GM23248 (cell line): ENCODE measurements at regions not wholly inside any gene's neighbourhood (a gene's known extent, or its start where the extent isn't known, plus 50 kb on each side); places are given as distances from the start of the nearest gene placed in this dataset.

Experiments
- EZH2 ChIP-seq: fragments of 200-600 bp; sonication (generic); IDR thresholded peaks from 2 replicates; pipeline ENCODE4 v1.6.1; 2018; ENCODE audit warnings: antibody characterized with exemption, mild to moderate bottlenecking; ENCODE audit not compliant: insufficient read depth, poor library complexity, severe bottlenecking
- EZH2phosphoT487 ChIP-seq: fragments of 200-600 bp; sonication (generic); IDR thresholded peaks from 2 replicates; pipeline ENCODE4 v1.6.1; 2018; ENCODE audit warnings: antibody characterized with exemption, moderate library complexity, mild to moderate bottlenecking, low read depth; ENCODE audit not compliant: insufficient read depth

DNA sequence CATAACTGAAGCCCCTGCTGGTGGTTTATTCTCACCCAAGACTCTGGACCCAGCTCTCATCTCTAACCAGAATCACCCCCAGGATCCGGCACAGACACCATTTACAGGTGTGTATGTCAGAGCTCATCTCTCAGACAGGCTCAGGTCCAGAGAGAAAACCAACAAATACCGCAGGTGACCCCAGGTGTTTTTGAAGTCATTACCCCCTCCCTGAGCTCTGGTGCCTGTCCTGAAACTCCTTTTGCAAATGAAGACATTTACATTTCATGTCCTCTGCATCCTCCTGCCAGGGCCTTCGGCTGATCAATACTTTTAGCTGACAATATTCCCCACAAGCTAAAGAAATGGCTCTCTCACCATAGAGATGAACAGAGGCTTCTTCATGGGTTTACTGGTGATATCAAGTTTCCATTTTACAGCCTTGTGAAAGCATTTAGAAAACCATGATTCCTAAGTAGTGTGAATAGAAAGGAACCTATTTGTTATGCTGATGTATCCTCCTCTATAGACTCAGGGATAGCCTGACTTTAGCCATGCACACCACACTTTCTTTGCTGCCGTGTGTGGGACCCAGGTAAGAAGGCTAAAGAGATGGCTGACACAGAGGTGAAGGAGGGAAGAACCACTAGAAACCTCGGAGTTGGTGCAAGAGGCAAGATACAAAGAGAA is 131.3 kb downstream of the KCTD15 start:
- TF ChIP-seq EZH2 (no peak), EZH2phosphoT487 (no peak)
